Left renal pelvis (tissue), 4 donors: ENCODE measurements at regions not wholly inside any gene's neighbourhood (a gene's known extent, or its start where the extent isn't known, plus 50 kb on each side); places are given as distances from the start of the nearest gene placed in this dataset.

Source experiments
- DNase-seq, 4 donors: peaks; one replicate each; pipeline ENCODE4 v3.0.0-alpha.2; 2013; ENCODE audit warnings: low read depth in 4 of 4, low spot score in 3 of 4

- DNase-seq = no peak
Observed at GRCh38 chr13:109604894-109605293, 181.5 kb downstream of the IRS2 start.

- no peak for DNase-seq
Observed at GRCh38 chr13:109602356-109602755, 184.0 kb downstream of the IRS2 start.

GRCh38 chr13:109599901-109600657 lies 186.3 kb downstream of the IRS2 start:
- DNase-seq = no peak

- DNase-seq = no peak
Observed at GRCh38 chr13:109595471-109595870, 190.9 kb downstream of the IRS2 start.

- no peak for DNase-seq
Observed at GRCh38 chr13:109593230-109593629, 193.2 kb downstream of the IRS2 start.

GRCh38 chr13:109592770-109593169 lies 193.6 kb downstream of the IRS2 start:
- no peak for DNase-seq

- no peak for DNase-seq
Observed at GRCh38 chr13:109587689-109588088, 198.7 kb downstream of the IRS2 start.

- no peak for DNase-seq
Observed at GRCh38 chr13:109586509-109587346, 199.7 kb downstream of the IRS2 start.

- no peak for DNase-seq
Observed at GRCh38 chr13:109584844-109585361, 201.5 kb downstream of the IRS2 start.

- no peak for DNase-seq
Observed at GRCh38 chr13:109577191-109577700, 209.1 kb downstream of the IRS2 start.

GRCh38 chr13:109576331-109576813 lies 210.0 kb downstream of the IRS2 start:
- DNase-seq = no peak

GRCh38 chr13:109575821-109576220 lies 210.6 kb downstream of the IRS2 start:
- DNase-seq = no peak

GRCh38 chr13:109572389-109572788 lies 214.0 kb downstream of the IRS2 start:
- DNase-seq = no peak

- no peak for DNase-seq
Observed at GRCh38 chr13:109569958-109570711, 216.2 kb downstream of the IRS2 start.

- DNase-seq = no peak
Observed at GRCh38 chr13:109568339-109568818, 218.0 kb downstream of the IRS2 start.

GRCh38 chr13:109567315-109567714 lies 219.1 kb downstream of the IRS2 start:
- no peak for DNase-seq

GRCh38 chr13:109565877-109566276 lies 220.5 kb downstream of the IRS2 start:
- no peak for DNase-seq

GRCh38 chr13:109548374-109548773 lies 238.0 kb downstream of the IRS2 start:
- no peak for DNase-seq

- no peak for DNase-seq
Observed at GRCh38 chr13:109547942-109548341, 238.4 kb downstream of the IRS2 start.

GRCh38 chr13:109545931-109546330 lies 240.5 kb downstream of the IRS2 start:
- DNase-seq = no peak
